Osteocyte (in vitro differentiated cells): ENCODE measurements at regions not wholly inside any gene's neighbourhood (a gene's known extent, or its start where the extent isn't known, plus 50 kb on each side); places are given as distances from the start of the nearest gene placed in this dataset.
"Not testable (repeated sequence)": the region's sequence is repeated elsewhere in the genome, so short reads cannot be mapped to it uniquely, and the experiment has no call there.

ENCODE experiments used
- DNase-seq: peaks from one replicate; pipeline ENCODE4 v3.0.0; 2021; ENCODE audit warnings: mixed read lengths; ENCODE audit not compliant: unreplicated experiment; ENCODE audit errors: extremely low spot score
- H3K27ac Mint-ChIP-seq: one replicate; pipeline ENCODE4 v1.8.0; 2021; ENCODE audit warnings: mild to moderate bottlenecking, mixed read lengths; ENCODE audit not compliant: unreplicated experiment
- H3K27me3 Mint-ChIP-seq: one replicate; pipeline ENCODE4 v1.8.0; 2021; ENCODE audit warnings: mixed read lengths; ENCODE audit not compliant: unreplicated experiment
- H3K36me3 Mint-ChIP-seq: one replicate; pipeline ENCODE4 v1.8.0; 2021; ENCODE audit warnings: mixed read lengths; ENCODE audit not compliant: unreplicated experiment
- H3K4me1 Mint-ChIP-seq: one replicate; pipeline ENCODE4 v1.8.0; 2021; ENCODE audit warnings: mixed read lengths; ENCODE audit not compliant: unreplicated experiment
- H3K4me3 Mint-ChIP-seq: one replicate; pipeline ENCODE4 v1.8.0; 2021; ENCODE audit warnings: mild to moderate bottlenecking, moderate library complexity, mixed read lengths; ENCODE audit not compliant: unreplicated experiment
- H3K9me3 Mint-ChIP-seq: one replicate; pipeline ENCODE4 v1.8.0; 2021; ENCODE audit warnings: mixed read lengths; ENCODE audit not compliant: unreplicated experiment
- TF ChIP-seq, protein P1 (sequence below): fragments of 200-600 bp; sonication (generic); IDR thresholded peaks from 2 replicates; pipeline ENCODE4 v1.5.0; 2021; ENCODE audit warnings: antibody characterized with exemption, mild to moderate bottlenecking, moderate library complexity

DNA sequence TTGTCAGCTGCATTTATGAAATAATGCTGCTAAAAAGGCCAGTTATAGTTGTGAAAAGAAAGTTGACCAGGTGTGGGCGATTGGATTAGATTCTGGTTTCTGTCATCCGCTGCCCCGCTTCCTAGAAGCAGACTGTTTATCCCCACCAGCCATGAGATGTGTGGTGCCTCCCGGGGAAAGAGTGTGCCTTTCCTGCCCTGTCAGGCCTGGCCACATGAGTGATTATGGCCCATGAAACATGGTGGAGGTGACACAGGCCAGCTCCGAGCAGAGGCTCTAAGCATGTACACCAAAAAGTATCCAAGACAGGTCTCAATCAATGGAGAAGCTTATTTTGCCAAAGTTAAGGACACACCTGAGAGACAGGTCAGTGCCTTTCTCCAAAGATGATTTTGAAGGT is 85.4 kb upstream of the ABHD2 start:
- H3K4me3 Mint-ChIP-seq = no peak overlapping the region
- H3K27me3 Mint-ChIP-seq = peaks cover 21% of the 10 kb centered on the region
- TF ChIP-seq, protein P1, sequence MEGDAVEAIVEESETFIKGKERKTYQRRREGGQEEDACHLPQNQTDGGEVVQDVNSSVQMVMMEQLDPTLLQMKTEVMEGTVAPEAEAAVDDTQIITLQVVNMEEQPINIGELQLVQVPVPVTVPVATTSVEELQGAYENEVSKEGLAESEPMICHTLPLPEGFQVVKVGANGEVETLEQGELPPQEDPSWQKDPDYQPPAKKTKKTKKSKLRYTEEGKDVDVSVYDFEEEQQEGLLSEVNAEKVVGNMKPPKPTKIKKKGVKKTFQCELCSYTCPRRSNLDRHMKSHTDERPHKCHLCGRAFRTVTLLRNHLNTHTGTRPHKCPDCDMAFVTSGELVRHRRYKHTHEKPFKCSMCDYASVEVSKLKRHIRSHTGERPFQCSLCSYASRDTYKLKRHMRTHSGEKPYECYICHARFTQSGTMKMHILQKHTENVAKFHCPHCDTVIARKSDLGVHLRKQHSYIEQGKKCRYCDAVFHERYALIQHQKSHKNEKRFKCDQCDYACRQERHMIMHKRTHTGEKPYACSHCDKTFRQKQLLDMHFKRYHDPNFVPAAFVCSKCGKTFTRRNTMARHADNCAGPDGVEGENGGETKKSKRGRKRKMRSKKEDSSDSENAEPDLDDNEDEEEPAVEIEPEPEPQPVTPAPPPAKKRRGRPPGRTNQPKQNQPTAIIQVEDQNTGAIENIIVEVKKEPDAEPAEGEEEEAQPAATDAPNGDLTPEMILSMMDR = no peak
- H3K27ac Mint-ChIP-seq = no peak overlapping the region
- H3K9me3 Mint-ChIP-seq = no peaks in the 10 kb centered on the region
- H3K4me1 Mint-ChIP-seq = peaks cover 8% of the 10 kb centered on the region
- no peak for DNase-seq
- H3K36me3 Mint-ChIP-seq = no peaks in the 10 kb centered on the region

DNA sequence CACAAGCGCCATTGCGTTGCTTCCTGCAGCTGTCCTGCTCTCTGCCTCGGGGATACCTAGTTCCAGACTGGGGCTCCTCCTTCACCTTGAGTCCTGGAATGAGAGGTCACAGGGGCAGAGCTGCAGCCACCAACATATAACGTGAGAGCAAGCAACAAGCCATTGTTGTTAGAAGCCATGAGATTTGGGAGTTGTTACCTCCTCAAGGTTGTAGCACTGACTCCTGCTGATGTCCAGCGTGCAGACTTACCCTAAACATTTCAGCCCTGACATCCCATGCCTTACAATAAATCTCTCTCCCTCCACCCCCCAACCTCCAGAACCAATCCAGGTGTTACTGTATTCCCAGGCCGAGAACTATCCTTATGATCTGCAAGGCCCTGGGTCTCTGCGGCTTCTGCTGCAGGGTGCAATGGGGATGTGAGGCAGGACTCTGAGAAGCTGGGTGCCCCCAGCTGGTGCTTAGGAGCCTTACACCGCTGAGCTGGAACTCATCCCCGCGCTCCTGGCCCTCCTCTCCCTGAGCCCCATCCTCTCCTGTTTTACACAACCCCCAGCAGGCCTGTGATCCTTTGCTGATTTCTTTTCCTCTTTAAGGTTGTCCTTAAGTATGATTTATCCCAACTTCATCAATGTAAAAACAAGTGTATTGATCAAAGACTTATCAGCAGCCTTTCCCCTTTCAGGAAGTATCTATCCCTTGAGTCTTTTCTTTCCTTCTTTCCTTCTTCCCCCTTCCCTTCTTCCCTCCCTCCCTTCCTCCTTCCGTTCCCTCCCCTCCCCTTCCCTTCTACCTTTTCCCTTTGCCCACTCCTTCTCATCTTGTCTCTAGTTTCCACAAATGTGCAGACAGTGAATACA is 84.2 kb upstream of the ABHD2 start:
- peaks cover 8% of the 10 kb centered on the region for H3K4me1 Mint-ChIP-seq
- peaks cover 19% of the 10 kb centered on the region for H3K27me3 Mint-ChIP-seq
- H3K36me3 Mint-ChIP-seq = no peaks in the 10 kb centered on the region
- DNase-seq = no peak
- no peaks in the 10 kb centered on the region for H3K9me3 Mint-ChIP-seq
- TF ChIP-seq, protein P1 = peak; percentile 61
- H3K4me3 Mint-ChIP-seq = no peak overlapping the region
- no peak overlapping the region for H3K27ac Mint-ChIP-seq

DNA sequence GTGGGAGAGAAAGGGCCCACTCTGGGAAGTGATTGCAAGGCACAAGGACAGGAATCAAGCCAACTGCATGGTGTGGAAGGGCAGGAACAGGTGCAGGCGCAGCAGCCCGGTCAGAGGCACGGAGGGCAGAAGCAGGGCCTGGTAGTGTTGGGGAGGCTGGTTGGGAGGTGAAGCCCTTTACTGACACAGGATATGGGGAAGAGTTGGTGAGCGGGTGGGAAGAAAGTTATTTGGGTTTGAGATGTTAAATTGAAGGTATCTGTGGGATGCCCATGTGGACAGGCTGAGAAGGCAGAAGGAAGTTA is 83.6 kb upstream of the ABHD2 start:
- H3K27ac Mint-ChIP-seq = no peak overlapping the region
- TF ChIP-seq, protein P1 = no peak
- no peak overlapping the region for H3K4me3 Mint-ChIP-seq
- no peaks in the 10 kb centered on the region for H3K9me3 Mint-ChIP-seq
- H3K36me3 Mint-ChIP-seq = no peaks in the 10 kb centered on the region
- no peak for DNase-seq
- H3K4me1 Mint-ChIP-seq = peaks cover 8% of the 10 kb centered on the region
- H3K27me3 Mint-ChIP-seq = peaks cover 17% of the 10 kb centered on the region

DNA sequence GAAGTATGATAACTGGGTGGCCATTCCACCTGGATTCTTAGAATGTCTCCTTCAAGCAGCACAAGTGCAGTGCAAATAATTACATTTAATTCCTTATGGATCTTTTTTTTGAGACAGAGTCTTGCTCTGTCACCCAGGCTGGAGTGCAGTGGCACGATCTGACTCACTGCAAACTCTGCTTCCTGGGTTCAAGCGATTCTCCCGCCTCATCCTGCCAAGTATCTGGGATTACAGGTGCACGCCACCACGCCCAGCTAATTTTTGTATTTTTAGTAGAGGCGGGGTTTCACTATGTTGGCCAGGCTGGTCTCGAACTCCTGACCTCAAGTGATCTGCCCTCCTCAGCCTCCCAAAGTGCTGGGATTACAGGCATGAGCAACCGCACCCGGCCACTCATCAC is 80.7 kb upstream of the ABHD2 start:
- not testable (repeated sequence) for H3K4me1 Mint-ChIP-seq, H3K36me3 Mint-ChIP-seq, H3K9me3 Mint-ChIP-seq, DNase-seq, H3K27ac Mint-ChIP-seq, H3K4me3 Mint-ChIP-seq
- peaks cover 21% of the 10 kb centered on the region for H3K27me3 Mint-ChIP-seq

DNA sequence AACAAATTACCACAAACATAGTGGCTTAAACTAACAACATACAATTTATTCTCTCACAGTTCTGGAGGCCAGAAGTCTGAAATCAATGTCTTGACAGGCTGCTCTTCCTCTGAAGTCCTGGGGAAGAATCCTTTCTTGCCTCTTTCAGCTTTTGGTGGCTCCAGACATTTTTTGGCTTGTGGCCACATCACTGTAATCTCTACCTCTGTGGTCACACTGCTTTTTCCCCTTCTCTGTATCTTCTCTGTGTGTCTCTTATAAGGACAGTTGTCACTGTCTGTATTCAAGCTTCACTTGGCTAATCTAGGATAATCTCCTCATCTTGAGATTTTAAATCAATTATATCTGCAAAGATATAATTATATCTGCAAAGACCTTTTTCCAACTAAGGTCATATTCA is 80.3 kb upstream of the ABHD2 start:
- no peak for DNase-seq
- peaks cover 21% of the 10 kb centered on the region for H3K27me3 Mint-ChIP-seq
- H3K27ac Mint-ChIP-seq = no peak overlapping the region
- H3K36me3 Mint-ChIP-seq = peaks cover 2% of the 10 kb centered on the region
- peaks cover 3% of the 10 kb centered on the region for H3K9me3 Mint-ChIP-seq
- no peaks in the 10 kb centered on the region for H3K4me1 Mint-ChIP-seq
- H3K4me3 Mint-ChIP-seq = no peak overlapping the region
- TF ChIP-seq, protein P1 = no peak
